Globus pallidus (tissue), 1 donor: ENCODE measurements at regions not wholly inside any gene's neighbourhood (a gene's known extent, or its start where the extent isn't known, plus 50 kb on each side); places are given as distances from the start of the nearest gene placed in this dataset.

Experiments used
- DNase-seq: peaks from one replicate; pipeline ENCODE4 v3.0.0-alpha.2; 2015; ENCODE audit warnings: low spot score

GRCh38 chr14:27091973-27092372, 494.1 kb upstream of the NOVA1 start:
- no peak for DNase-seq

GRCh38 chr14:27096091-27096490, 498.3 kb upstream of the NOVA1 start:
- DNase-seq = no peak

GRCh38 chr14:27098451-27098850, 500.6 kb upstream of the NOVA1 start:
- DNase-seq = no peak

GRCh38 chr14:27114180-27114579, 516.3 kb upstream of the NOVA1 start:
- no peak for DNase-seq

DNA sequence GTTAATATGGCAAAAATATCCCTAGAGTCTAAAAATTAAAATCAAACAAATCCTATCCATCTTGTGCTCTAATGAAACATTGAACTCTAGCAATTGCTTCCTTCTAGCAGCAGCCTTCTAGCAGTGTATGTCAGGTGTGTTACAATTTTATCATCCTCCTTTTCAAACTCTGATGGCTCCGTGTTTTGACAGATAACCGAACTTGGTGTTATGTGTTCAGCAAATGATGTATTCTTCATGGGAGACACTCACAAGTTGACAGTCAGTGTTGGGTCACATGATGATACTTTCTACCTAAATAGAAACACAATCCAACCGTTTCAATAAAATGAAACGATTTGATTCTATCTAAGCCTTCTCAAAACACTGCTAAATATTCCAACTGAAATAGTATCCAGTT, 525.3 kb upstream of the NOVA1 start:
- DNase-seq = no peak

DNA sequence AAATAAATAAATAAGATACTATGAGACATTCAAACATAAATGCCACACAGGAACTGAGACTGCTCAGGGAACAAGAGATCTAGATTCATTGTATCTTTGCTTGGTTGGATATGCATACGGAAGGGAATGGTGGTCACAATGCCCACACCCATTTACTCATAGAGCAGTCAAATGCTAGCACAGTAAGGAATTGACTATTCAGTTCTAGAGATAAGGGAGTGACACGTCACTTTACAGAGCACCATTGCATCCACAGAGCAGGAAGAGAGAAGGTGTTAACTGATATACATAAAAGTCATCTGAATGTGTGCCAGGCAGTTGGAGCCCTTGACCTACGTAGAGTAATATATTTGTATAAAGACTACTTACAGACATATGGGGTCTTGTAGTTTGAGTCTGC, 530.0 kb upstream of the NOVA1 start:
- DNase-seq = no peak

DNA sequence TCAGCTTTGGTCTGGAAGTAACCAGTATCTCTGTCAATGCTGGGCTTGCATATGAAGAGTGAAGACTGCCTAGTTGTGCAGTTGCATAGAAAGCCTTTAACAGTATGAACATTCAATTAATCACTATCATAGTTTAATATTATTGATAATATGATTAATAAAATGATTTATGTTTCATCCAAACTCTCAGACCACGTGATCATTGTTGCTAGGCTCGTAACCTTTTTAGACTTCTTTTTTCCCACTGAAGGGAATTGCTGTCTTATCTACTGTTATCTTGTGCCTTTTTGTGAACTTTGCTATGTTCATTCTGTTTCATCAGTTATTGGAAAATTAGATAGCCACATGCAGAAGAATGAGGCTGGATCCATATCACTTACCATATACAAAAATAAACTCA, 536.4 kb upstream of the NOVA1 start:
- DNase-seq = no peak

DNA sequence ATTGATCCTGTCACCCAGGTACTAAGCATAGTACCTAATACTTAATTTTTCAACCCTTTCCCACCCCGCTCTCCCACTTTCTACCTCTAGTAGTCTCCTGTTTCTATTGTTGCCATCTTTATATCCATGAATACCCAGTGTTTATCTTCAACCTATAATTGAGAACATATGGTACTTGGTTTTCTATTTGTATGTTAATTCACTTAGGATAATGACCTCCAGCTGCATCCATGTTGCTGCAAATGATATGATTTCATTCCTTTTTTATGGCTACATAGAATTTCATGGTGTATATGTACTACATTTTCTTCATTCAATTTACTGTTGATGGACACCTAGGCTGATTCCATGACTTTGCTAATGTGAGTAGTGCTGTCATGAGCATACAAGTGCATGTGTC, 547.3 kb upstream of the NOVA1 start:
- no peak for DNase-seq

GRCh38 chr14:27148143-27148542, 550.3 kb upstream of the NOVA1 start:
- no peak for DNase-seq

DNA sequence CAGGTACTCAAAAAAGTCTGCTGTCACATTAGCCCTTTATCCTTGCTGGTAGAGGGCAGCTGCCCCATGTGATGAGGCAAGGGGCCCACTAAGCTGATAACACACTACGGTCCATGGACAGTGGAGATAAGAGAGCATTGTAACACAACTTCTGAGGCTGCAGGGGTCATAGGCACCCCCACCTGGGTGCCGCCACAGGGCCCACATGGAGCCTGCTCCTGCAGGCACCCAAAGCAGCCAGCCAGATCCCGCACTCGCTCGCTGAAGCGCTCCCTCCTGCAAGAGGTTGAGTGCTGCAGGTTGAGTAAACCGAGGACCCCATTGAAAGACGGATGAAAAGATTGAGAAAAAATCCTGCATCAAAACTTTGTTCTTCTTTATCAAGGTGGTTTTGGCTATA, 566.3 kb upstream of the NOVA1 start:
- DNase-seq = no peak

DNA sequence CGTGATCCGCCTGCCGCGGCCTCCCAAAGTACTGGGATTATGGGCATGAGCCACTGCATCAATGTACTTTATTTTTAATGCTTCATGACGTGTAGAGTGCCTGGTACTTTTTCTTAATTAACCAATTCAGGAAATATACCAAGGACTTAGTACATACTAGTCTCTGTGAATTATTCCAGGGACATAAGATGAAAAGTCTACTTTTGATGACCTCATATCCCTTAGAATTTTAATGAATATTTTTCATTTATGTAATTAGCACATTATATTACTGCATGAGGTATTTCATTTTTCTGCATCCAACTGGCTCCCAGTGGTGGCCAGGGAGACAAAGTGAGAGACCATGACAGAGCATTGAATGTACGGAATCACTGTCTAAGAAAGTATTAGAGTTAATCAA, 577.7 kb upstream of the NOVA1 start:
- no peak for DNase-seq

DNA sequence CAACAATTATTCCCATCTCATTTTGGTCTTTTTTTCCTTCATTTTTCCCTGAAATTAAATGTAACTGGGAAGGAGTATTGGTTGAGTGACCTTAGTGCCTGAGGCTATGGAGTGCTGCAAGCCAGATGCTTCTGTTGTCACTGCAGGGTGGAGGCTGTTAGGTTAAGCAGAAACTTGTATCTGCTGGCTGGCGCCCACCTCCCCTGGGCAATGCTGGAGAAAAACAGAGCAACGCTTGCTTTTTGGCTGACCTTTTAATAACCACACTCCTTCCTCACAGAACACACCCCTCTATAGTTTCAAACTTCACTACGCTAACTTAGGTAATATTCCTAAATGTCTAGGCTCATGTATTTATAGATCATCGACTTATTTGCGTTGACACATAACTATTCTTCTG, 583.5 kb upstream of the NOVA1 start:
- DNase-seq = no peak

GRCh38 chr14:27184427-27184826, 586.6 kb upstream of the NOVA1 start:
- no peak for DNase-seq

- no peak for DNase-seq
Measured at GRCh38 chr14:27186048-27186447, 588.2 kb upstream of the NOVA1 start.

GRCh38 chr14:27187136-27187535, 589.3 kb upstream of the NOVA1 start:
- DNase-seq = no peak

- DNase-seq = no peak
Measured at GRCh38 chr14:27190296-27190695, 592.5 kb upstream of the NOVA1 start.

- DNase-seq = no peak
Measured at GRCh38 chr14:27199272-27199671, 601.4 kb upstream of the NOVA1 start.

GRCh38 chr14:27205036-27205435, 607.2 kb upstream of the NOVA1 start:
- no peak for DNase-seq

DNA sequence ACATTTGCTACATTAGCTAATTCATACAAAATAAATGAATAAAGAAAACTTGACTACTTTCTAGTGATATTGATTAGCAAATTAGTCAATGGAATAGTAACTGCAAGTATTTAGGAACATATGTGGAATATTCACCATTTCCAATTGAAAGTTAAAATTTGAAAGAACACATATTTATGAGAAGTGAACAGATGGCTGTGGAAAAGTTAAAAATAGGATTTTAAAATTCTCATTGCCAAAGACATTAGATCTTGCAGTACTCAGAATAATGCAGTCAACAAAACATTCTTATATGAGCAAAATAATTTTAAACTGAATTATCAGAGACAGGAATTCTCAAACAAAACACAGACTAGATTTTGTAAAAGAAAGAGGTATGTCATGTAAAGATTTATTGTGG, 613.9 kb upstream of the NOVA1 start:
- DNase-seq = no peak

GRCh38 chr14:27222671-27223070, 624.8 kb upstream of the NOVA1 start:
- DNase-seq = no peak

- no peak for DNase-seq
Measured at GRCh38 chr14:27223906-27224305, 626.1 kb upstream of the NOVA1 start.

DNA sequence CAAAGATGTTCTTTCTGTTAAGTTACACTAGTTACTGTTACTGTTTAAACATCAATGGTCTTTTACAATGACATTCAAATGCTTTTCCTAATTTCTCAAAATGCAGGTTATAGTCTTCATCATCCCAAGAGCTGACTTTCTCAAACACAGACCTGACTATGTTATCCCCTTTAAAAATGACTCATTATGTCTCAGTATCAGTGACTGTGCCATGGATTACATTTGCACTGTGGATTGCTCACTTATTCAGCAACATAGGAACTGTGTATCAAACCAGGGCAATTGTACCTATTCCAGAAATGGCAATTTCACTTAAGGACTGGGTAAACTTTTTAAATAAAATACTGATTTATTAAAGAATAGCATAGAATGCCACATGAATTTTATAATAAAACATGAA, 630.2 kb upstream of the NOVA1 start:
- no peak for DNase-seq

- DNase-seq = no peak
Measured at GRCh38 chr14:27234331-27234730, 636.5 kb upstream of the NOVA1 start.

- no peak for DNase-seq
Measured at GRCh38 chr14:27236601-27237000, 638.8 kb upstream of the NOVA1 start.

GRCh38 chr14:27242874-27243273, 645.0 kb upstream of the NOVA1 start:
- DNase-seq = no peak
